ENCODE measurements at regions not wholly inside any gene's neighbourhood (a gene's known extent, or its start where the extent isn't known, plus 50 kb on each side); places are given as distances from the start of the nearest gene placed in this dataset.

GRCh38 chr7:16061630-16062029, 359.7 kb downstream of the CRPPA start:
- TF ChIP-seq CTCF (conservative IDR thresholded peaks at IDR 0.05; ENCODE audit: low read length) (no peak), EZH2phosphoT487 (IDR thresholded peaks at IDR 0.05; ENCODE audit: borderline replicate concordance) (no peak)
